Fibroblast of the conjunctiva (primary cell): ENCODE measurements at regions not wholly inside any gene's neighbourhood (a gene's known extent, or its start where the extent isn't known, plus 50 kb on each side); places are given as distances from the start of the nearest gene placed in this dataset.
A peak's percentile ranks its signal among the peaks of the same experiment; 100 is the strongest.

Source experiments
- DNase-seq: peaks from one replicate; pipeline ENCODE4 v3.0.0-alpha.2; 2010; ENCODE audit warnings: low read depth

DNA sequence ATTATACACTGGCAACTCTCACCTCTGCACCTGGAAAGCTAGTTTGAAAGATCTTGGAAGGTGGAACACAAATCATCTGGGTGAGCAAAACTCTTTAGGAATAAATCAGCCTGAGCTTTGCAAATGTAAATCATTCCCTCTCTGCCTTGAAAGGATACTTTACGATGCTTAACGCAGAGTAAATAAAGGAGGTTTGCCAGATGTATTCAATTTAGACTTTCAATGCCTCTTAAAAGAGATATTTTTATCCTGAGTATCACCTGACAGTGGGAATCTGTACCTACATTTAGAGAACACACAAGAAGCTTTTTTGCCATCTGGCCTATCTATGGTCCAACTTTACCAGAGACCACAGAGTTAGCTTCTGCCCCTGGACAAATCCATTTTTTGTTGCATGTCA lies 983.2 kb upstream of the CDH2 start:
- no peak for DNase-seq

DNA sequence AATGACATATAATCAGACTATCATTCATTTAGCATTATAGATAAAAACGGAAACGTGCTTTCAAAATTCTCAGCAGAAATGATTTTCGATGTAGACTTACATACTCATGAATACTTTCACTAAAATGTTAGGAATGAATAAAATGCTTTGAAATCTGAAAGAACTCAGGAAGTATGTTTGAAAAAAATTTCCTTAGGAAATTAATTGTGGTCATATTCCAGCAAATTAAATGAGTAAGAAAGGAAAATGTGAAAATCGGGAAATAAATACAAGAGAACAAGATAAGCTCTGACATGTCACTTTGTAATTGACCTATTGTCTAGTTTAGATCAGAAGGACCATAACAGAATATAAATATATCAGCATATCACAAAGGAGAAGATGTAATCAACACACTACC lies 981.0 kb upstream of the CDH2 start:
- DNase-seq = no peak

DNA sequence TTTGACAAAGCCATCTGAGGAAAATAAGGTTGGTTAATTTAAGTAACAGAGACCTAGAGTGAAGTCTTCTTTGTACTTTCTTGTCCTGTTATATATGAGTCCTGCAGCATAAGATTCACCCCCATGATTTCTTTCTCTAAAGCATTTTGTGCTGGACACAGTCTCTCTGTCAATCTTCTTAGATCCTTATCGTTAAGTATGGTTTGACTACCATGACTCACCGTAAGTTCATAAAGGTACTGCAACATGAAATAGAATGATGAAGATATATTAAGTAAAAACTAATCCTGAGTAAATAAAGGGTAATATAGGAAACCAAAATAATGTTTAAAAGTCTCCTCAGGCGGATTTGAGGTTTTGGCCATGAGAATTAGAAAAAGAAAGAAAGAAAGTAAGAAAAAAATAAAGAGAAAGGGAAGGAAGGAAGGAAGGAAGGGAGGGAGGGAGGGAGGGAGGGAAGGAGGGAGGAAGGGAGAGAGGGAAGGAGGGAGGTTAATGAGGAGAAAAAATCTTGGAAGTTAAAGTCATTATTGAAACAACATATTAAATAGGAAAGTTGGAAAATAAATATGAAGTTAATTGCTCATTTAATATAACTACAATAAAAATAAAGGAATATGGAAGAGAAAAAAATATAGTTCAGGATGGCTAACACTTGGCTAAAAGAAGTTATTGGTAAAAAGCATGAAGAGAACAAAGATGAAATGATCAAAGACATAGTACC lies 980.3 kb upstream of the CDH2 start:
- DNase-seq = no peak

DNA sequence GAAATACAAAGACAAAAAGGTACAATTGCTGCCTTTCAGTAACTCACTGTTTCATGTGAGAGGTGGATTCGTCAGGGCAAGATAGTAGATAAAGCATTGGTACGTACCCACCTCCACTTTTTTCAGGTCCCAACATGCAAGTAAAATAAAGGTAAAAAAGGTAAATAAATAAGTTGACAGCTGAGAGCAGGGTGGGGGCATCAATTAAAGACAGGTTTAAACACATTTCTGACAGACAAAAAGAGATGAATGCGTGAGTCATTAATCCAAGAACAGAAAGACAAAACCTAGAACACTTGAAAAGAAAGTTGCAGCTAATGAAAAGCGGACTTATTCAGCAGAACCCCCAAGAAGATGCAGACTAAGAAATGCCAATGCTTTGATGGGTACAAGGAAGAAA lies 979.6 kb upstream of the CDH2 start:
- DNase-seq = no peak

DNA sequence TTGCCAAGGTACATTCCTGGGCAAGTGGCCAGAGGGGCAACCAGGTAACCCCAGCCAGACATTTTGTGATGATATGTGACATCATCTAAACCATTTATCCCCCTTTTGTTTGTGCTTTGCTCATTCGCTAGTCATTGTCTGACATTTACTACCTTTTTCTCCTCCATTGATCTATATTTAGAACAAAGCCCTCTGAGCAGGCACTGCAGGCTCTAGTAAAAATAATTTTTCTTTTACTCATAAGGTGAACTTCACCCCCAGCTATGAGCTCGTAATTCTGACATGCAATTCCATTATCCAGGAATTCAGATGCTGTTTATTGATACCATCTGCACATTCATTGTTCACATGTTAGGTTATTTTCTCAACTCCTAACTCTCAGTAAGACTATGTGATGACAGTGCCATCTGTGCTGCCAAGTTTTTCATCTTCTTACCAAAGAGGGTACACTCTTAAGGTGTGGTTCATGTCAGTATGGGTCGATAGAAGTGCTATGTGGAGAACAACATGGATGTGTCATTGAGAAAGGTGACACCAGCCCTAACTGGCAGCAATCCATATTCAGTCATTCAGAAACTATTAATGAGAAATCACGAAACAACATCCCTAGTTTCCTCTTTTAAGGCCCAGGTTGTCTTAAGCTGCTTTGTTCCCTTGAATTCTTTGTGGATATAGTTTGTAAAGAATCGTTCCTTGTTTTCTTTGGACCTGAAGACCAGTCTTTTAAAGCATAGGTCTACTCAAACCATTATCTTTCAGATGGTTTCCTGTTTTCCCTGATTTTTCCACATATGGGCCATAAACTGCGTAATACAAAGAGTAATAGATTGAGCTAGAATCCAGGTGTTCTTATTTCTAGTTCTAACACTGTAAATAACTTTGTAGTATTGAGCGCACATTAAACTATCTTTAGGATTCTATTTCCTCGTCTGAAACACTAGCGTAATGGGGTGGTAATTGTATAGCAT lies 978.1 kb upstream of the CDH2 start:
- peak; percentile 43 for DNase-seq

DNA sequence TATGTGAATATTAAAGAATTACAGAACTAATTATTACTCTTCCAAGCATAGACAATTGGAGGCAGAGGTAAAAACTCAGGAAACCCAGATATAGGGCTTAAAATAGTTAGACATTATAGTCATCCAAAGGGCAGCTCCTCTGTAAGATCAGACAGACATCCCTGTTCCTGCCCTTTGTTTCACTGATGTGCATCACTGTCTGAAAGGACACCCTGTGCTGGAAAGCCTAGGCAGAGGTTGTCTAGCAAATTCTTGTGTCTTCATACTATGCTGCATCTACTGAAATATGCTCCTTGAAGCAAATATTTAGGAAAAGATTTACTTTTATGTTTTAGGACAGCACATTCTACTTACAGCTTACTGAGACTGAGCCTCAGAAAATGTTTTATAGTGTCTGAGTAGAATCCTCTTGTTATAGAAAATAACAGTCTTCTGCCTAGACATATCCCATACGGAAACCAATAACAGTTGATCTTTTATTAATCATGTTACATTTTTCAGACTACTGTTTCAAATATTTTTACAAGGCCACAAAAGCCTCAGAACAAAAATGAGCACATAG lies 977.3 kb upstream of the CDH2 start:
- DNase-seq = no peak

DNA sequence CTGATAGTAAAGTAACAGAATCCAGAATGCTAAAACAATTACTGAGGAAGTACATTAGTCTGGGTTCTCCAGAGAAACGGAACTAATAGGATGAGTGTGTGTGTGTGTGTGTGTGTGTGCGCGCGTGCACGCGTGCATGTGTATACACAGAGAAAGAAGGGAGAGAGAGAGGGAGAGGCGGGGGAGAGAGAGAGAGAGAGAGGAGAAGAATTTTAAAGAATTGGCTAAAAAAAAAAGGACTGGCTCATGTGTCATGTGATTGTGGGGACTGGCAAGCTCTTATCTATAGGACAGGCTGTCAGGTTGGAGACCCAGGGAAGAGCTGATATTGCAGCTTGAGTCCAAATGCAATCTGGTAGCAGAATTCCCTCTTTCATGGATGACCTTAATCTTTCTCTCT lies 976.2 kb upstream of the CDH2 start:
- no peak for DNase-seq

DNA sequence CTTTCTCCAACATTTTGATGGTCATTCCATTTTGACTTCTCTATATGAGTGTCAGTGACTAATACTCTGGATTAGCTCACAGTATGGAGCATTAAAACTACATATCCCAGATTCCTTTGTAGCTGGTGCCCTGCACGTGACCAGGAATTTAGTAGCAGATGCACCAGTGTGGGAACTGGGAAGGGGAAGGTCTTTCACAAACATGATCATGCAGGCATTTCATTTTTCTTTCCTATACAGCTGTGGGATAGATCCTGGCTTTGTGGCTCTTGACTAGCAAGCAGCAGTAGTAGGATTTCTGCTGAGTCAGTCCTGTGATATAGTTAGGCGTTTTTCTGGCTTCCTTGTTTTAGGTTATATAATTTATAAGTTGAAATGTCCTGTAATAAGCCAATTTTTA lies 971.0 kb upstream of the CDH2 start:
- DNase-seq = peak; percentile 42

DNA sequence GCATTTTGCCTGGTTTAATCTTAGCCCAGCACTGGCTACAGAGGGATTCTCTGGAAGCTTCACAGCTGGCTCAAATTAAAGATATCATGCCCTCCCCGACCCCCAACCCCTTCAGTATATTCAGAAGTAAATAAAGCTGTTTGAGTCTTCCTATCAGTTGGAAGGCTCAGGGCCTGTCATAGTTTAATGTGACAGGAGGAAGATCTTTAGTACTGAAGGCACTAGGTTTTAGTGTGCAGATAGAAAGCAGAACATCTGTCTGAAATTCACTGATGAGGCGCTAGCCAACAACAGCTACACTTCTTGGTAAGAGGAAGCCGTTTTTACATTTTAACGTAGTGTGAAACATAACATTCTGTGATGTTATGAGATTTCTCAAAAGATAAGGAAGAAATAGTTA lies 969.1 kb upstream of the CDH2 start:
- DNase-seq = no peak

DNA sequence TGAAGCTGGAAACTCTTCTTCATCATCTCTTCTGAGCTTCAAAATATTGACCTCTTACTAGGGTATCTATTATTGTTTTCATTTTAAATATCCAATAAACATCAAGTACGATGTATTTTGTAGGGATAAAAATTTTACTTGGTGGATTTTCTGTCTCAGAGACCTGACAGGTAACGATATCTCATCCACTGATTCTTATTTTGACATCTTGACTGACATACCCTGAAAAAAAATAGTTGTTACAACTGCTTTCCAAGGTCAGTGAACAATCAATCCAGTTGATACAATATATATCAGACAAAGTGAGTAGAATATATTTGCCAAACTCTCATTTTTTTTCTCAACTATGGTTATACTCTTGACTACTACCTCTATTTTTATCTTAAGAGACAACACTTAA lies 963.7 kb upstream of the CDH2 start:
- DNase-seq = no peak

DNA sequence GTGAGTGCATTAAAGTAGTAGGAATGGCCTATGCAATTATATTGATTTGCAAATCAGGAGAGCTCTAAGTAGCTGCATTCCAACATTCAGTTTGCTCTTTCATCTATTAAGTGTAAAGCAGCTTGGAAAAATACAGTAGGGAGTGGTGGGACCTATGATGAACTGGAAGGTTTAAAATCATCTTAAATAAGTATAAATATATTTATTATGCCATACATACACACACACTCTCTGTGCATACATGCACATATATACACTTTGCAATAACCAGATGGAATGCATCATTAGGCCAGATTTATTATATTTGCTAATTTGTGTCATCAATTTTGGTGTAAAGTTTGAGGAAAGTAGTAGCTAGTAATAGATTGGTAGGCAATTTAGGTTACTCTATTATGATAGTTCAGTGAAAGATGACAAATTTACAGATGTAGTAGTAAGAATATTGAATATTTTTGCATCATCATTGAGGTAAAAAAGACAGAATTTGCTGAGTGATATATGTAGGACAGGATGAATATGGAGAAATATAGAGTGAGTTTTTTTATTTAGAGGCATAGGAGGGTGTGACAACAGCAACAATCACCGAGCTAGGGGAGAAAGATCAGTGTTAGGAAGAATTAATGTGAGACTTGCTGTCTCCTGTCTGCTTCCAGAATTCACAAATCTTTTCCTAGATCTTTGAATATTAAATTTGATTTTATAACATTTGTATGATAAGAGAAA lies 961.0 kb upstream of the CDH2 start:
- DNase-seq = no peak

DNA sequence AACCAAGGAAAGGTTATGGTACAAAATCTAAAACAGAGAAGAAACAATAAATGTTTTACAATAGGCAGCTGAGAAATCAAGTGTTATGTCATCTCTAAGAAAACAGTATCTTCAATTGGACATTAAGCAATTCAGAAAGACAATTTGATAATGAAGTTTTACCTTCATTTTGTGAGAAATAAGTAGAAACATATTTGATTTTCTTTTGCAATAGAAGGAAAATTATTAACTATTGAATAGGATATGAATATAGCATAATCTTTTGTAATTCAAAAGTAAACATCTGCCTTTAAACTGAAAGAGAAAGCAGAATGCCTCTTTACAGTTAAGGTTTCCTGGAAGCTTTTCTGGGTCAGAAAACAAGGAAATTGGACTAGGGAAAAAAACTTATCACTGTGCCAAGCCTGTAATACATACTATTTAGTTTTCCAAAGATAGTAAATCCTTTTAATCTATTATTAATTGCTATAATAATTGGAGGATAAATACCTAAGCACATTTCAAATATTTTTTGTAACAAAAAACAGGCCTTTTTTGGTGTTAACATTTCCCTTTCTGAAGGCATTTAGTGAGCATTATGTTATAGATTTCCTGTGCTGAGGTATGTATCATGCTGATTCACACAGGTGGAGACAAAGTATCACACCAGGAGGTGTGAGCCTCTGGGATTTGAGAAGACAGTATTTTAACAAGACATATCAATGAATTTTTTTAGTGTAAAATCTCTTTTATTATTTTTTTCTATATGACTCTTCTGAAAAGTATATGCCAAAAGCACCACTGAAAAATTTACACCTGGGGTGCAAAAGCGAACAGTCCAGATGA lies 947.0 kb upstream of the CDH2 start:
- DNase-seq = no peak

DNA sequence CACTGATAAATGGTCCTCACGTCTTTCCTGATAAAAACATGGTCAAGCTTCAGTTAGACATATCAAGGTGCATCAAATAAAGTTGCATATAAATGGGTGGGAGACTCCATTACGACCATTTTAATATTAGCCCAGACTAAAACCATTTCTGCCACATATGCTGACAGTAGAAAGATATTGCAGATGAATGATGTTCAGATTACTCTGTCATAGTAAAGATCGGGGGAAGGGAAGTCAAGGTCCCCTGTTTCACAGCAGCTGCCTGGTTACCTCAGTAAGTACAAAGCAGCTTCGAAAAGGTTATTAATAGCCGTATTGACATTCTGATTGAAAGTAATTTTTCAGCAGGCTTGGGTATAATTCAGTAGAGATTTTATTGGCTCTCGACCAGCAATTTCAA lies 927.7 kb upstream of the CDH2 start:
- DNase-seq = no peak

DNA sequence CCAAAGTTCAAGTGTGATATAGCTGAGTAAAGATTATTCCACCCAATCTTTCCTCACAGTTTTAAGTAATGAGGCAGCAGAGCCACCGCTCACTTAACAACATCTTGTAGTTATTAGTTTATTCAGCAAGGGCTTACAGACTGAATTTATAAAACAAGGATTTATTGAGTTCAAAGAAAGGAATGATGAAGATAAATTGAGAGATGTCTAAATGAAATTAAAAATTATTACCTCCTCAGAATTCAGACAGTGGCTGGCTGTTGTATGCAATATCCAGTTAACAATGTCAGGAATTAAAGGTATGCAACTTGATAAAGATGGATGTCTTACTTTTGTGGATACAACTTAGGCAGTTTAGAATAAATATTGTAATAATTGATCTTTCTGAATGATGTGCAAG lies 927.3 kb upstream of the CDH2 start:
- no peak for DNase-seq

DNA sequence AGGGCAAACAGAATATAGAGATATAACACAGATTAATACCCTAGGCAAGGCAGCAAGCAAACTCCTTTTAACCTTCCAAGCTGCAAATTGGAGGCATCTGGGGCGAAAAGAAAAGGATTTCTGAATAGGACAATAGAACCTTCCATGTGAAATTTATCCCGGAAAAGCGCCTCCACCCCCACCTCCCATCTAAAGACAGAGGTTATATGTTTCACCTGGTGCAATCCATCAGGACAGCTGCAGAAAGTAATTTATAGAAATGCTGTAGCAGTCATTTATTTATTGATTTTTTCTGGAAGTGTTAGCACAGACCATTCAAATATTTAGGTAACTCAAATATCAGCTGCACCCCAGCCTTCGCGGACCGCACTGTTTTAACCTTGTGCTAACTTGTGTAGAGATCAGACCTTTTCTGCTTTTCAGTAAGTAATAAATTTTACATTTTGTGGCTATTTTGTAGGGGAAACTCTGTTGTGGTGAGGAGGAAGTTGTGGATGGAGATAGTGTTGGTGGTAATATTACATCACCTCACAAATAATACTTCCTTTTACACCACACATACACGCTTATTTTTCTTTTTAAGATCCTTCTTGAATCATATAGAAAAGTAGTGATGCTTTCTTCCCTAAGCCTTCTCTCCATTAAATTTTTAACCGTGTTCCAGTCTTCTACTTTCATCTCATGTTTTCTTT lies 919.3 kb upstream of the CDH2 start:
- no peak for DNase-seq

DNA sequence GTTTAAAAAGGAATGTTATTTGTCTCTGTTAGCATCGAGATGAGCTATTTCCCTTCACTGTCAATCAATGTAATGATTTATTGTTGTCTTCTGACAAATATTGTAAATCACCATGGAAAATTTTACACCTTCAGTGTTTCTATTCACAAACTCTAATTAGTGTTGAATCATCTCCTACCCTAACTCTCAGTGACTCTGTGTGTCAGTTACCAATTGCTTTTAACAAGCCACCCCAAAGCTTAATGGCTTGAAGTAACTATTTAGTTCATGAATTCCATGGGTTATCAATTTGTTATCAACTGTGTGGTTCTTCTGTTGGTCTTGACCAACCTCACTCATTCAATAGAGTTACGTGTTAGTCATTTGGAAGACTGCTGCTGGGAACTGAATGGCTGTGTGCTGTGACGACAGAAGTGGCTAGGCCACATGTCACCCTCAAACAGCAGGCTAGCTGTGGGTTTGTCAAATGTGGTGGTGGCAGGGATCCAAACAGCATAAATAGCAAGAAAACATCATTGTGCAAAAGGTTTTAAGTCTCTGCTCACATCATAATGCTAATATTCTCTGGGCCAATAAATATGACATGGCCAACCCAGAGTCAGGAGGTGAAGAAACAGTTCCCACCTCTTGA lies 910.8 kb upstream of the CDH2 start:
- no peak for DNase-seq

DNA sequence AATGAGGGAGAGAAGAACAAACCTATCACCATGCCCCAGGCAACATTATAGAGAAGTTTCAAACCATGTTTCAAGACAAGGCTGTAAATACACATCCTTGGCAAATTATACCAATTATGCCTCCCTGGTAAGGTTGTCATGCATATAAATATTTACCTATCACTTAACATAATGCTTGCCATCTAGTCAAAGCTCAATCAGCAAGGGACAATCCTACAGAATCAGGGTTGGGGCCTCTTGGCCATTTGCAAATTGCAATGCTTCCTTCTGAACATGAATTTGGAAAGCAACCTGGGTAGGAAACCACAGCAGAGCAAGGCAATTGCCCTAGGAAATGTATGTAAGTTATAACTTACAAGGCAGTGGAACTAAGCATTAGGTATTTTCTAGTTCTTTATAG lies 907.2 kb upstream of the CDH2 start:
- no peak for DNase-seq

DNA sequence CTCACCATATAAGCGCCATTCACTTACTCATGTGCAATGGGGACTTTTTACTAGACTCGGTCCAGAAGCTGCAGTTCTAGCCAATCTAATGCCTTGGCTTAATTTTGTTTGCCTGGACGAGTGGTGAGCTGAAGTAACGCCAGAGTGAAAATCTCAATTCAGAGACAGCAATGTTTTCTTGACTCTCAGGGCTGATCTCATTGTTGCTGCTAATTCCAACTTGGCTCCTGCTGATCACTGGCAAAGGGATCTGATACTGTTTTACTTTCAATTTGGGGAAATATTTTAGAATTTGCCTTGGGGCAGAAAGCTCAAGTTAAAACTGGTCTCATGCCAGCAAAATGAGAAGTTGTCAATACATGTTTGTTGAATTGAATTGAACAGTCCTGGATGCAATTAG lies 906.6 kb upstream of the CDH2 start:
- DNase-seq = peak; percentile 18

DNA sequence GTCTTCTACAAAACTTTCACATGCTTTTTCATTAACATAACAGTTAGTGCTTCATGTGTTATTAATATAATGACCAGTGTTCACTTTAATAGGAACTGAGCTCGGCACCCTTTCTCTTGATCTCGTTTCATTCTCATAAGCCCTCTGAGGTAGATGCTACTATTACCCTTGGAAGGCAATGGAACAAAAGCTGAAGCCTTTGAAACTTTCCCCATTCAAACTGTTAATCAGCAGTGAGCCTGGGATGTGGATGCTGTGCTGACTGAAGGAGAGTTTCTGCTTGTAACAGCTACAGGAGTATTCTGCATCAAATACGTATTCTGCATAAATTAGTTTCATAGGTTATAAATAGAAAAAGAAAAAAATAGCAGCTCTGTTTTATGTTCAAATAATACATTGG lies 904.0 kb upstream of the CDH2 start:
- DNase-seq = no peak

DNA sequence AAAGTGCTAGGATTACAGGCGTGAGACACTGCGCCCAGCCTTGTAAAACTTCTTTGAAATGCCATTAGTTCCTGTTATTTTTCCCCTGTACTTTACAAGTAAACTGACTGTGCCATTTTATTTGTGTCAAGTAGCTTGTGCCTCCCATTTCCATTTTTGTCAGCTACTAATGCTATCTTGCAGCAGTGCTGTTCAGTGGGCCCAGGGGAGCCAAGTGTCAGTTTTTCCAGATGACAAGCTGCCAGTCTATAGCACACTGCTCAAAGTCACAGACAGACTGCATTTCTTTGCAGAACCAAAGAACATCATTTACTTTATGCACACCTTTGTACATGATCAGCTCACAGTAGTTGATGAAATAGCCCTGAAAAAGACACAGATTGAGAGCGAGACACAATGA lies 901.3 kb upstream of the CDH2 start:
- no peak for DNase-seq

DNA sequence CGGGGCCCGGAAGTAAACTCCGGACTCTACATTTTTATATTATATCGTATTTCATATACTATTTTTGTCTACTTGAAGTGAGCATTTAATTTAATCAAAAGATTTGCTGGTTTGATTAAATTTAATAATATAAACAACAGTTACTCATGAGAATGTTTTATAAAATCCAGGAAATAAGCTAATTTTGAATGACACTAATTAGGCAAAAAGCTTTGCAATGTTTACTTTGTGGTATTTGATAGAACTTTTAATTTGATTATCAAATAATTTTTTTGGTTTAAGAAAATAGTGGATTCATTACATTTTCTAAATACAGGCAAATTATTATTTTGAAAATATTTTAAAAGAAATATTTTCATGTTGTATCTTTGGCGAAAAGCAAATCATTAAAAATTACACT lies 900.4 kb upstream of the CDH2 start:
- DNase-seq = no peak
